Lung (tissue), 11 donors: ENCODE measurements at regions not wholly inside any gene's neighbourhood (a gene's known extent, or its start where the extent isn't known, plus 50 kb on each side); places are given as distances from the start of the nearest gene placed in this dataset.

ENCODE experiments used
- ATAC-seq: fragments of 200-7000 bp; cut with Tn5 transposase; one replicate; pipeline ENCODE4 v1.9.1; 2020; ENCODE audit warnings: moderate number of reproducible peaks; ENCODE audit not compliant: insufficient read depth, low FRiP score
- DNase-seq, 3 donors: peaks; one replicate each; pipeline ENCODE4 v3.0.0-alpha.2; 2013 to 2017
- H3K27ac ChIP-seq, 2 donors: one replicate each; pipeline ENCODE4 v1.5.1; 2013; ENCODE audit warnings: mild to moderate bottlenecking in 2 of 2, moderate library complexity in 2 of 2, control low read depth in 1 of 2, inconsistent platforms in 1 of 2, low read depth in 1 of 2, low read length in 1 of 2
- H3K27me3 ChIP-seq, 3 donors: one replicate each; pipeline ENCODE4 v1.5.1; 2013; ENCODE audit warnings: low read length in 2 of 3; ENCODE audit not compliant: control insufficient read depth in 3 of 3, insufficient read depth in 3 of 3
- H3K36me3 ChIP-seq, 4 donors: one replicate each; pipeline ENCODE4 v1.5.1; 2013; ENCODE audit warnings: low read length in 4 of 4, mild to moderate bottlenecking in 1 of 4, moderate library complexity in 1 of 4; ENCODE audit not compliant: control insufficient read depth in 4 of 4, insufficient read depth in 4 of 4
- H3K4me1 ChIP-seq, 5 donors: one replicate each; pipeline ENCODE4 v1.5.1; 2013; ENCODE audit warnings: low read length in 5 of 5, mild to moderate bottlenecking in 2 of 5, moderate library complexity in 1 of 5; ENCODE audit not compliant: control insufficient read depth in 5 of 5, insufficient read depth in 5 of 5
- H3K4me3 ChIP-seq: one replicate; pipeline ENCODE4 v1.5.1; 2013; ENCODE audit warnings: mild to moderate bottlenecking, control low read depth, moderate library complexity
- H3K9ac ChIP-seq, 2 donors: one replicate each; pipeline ENCODE4 v1.5.1; 2013; ENCODE audit warnings: low read length in 2 of 2, control low read depth in 1 of 2; ENCODE audit not compliant: insufficient read depth in 1 of 2
- H3K9me3 ChIP-seq, 4 donors: one replicate each; pipeline ENCODE4 v1.5.1; 2013; ENCODE audit warnings: low read length in 3 of 4, mild to moderate bottlenecking in 1 of 4, moderate library complexity in 1 of 4; ENCODE audit not compliant: control insufficient read depth in 4 of 4, insufficient read depth in 3 of 4
- WGBS, 2 donors: extraction: QIAGEN DNeasy Blood & Tissue Kit; methylation state at CpG; one replicate each; pipeline ENCODE4 v1.1.7; 2013; 5-methylcytosine and 5-hydroxymethylcytosine counted together
- TF ChIP-seq, protein P1 (sequence below): IDR thresholded peaks from 2 replicates; pipeline ENCODE4 v1.5.1; 2012; ENCODE audit warnings: mild to moderate bottlenecking; ENCODE audit errors: control extremely low read depth, extremely low read depth
- donor health status: control.
- donor health status: control.
- donor health status: Bipolar disorder and iron deficiency.
- donor health status: healthy.
- donor health status: DM: yes; HTN: yes; CAD: no.

GRCh38 chr21:14054682-14055081 lies 156.1 kb downstream of the LIPI start:
- no peak overlapping the region for H3K9ac ChIP-seq
- H3K27ac ChIP-seq: no peak overlapping the region
- TF ChIP-seq, protein P1, sequence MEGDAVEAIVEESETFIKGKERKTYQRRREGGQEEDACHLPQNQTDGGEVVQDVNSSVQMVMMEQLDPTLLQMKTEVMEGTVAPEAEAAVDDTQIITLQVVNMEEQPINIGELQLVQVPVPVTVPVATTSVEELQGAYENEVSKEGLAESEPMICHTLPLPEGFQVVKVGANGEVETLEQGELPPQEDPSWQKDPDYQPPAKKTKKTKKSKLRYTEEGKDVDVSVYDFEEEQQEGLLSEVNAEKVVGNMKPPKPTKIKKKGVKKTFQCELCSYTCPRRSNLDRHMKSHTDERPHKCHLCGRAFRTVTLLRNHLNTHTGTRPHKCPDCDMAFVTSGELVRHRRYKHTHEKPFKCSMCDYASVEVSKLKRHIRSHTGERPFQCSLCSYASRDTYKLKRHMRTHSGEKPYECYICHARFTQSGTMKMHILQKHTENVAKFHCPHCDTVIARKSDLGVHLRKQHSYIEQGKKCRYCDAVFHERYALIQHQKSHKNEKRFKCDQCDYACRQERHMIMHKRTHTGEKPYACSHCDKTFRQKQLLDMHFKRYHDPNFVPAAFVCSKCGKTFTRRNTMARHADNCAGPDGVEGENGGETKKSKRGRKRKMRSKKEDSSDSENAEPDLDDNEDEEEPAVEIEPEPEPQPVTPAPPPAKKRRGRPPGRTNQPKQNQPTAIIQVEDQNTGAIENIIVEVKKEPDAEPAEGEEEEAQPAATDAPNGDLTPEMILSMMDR: no peak
- H3K4me1 ChIP-seq: peaks cover 0 to 3% (median 0%) of the 10 kb centered on the region in 5 donors
- H3K9me3 ChIP-seq: peaks cover 0 to 4% (median under 1%) of the 10 kb centered on the region in 4 donors
- no peaks in the 10 kb centered on the region for H3K27me3 ChIP-seq
- no peak for ATAC-seq
- no peaks in the 10 kb centered on the region for H3K36me3 ChIP-seq
- DNase-seq: no peak
- no peak overlapping the region for H3K4me3 ChIP-seq
- 97 to 98% methylated on average over 3 of the region's 3 CpGs for WGBS, 2 donors

- 89 to 92% methylated on average over 1 of the region's 1 CpG for WGBS, 2 donors
- Histone ChIP-seq H3K36me3 (no peaks in the 10 kb centered on the region), H3K27me3 (no peaks in the 10 kb centered on the region), H3K9ac (no peak overlapping the region), H3K9me3 (peaks cover 0 to 6% (median under 1%) of the 10 kb centered on the region in 4 donors), H3K27ac (no peak overlapping the region), H3K4me1 (no peaks in the 10 kb centered on the region), H3K4me3 (no peak overlapping the region)
- DNase-seq: no peak
- ATAC-seq: no peak
- TF ChIP-seq, protein P1: no peak
These were observed 160.6 kb downstream of the LIPI start for GRCh38 chr21:14050121-14050520.

- H3K4me1 ChIP-seq: no peaks in the 10 kb centered on the region
These were observed 164.4 kb downstream of the LIPI start for GRCh38 chr21:14046401-14046800.

More at GRCh38 chr21:14046401-14046800, 164.4 kb downstream of the LIPI start:
- Histone ChIP-seq H3K36me3 (no peaks in the 10 kb centered on the region), H3K27ac (no peak overlapping the region), H3K4me3 (no peak overlapping the region), H3K9me3 (peaks cover 0 to 6% (median 0%) of the 10 kb centered on the region in 4 donors), H3K9ac (no peak overlapping the region), H3K27me3 (no peaks in the 10 kb centered on the region)
- no peak for DNase-seq
- ATAC-seq: no peak
- TF ChIP-seq, protein P1: no peak
